ENCODE measurements at regions not wholly inside any gene's neighbourhood (a gene's known extent, or its start where the extent isn't known, plus 50 kb on each side); places are given as distances from the start of the nearest gene placed in this dataset.

DNA sequence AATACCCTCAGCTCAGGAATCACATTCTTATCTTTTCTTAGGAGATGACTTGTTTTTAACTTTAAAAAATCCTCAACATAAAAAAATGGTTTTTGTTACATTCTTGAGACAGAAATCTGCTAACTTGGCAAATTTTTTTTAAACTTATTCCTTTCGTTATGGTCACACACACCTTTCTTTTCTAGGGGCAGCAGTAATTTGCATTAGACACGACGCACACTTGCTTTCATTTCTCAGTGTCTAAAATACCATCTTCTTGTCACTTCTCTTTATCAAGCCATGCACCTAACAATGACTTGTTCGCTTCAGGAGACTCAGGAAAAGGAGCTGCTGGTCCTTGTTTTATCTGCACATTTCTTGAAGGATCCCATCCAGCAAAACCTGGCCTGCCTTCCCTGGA is 112.6 kb upstream of the TBL1X start:
- TF ChIP-seq, protein P1, sequence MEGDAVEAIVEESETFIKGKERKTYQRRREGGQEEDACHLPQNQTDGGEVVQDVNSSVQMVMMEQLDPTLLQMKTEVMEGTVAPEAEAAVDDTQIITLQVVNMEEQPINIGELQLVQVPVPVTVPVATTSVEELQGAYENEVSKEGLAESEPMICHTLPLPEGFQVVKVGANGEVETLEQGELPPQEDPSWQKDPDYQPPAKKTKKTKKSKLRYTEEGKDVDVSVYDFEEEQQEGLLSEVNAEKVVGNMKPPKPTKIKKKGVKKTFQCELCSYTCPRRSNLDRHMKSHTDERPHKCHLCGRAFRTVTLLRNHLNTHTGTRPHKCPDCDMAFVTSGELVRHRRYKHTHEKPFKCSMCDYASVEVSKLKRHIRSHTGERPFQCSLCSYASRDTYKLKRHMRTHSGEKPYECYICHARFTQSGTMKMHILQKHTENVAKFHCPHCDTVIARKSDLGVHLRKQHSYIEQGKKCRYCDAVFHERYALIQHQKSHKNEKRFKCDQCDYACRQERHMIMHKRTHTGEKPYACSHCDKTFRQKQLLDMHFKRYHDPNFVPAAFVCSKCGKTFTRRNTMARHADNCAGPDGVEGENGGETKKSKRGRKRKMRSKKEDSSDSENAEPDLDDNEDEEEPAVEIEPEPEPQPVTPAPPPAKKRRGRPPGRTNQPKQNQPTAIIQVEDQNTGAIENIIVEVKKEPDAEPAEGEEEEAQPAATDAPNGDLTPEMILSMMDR (tag by site-specific recombination; IDR thresholded peaks at IDR 0.05) = no peak
- TF ChIP-seq YY1 (tag by site-specific recombination; IDR thresholded peaks at IDR 0.05) = no peak
- TF ChIP-seq, protein P2, sequence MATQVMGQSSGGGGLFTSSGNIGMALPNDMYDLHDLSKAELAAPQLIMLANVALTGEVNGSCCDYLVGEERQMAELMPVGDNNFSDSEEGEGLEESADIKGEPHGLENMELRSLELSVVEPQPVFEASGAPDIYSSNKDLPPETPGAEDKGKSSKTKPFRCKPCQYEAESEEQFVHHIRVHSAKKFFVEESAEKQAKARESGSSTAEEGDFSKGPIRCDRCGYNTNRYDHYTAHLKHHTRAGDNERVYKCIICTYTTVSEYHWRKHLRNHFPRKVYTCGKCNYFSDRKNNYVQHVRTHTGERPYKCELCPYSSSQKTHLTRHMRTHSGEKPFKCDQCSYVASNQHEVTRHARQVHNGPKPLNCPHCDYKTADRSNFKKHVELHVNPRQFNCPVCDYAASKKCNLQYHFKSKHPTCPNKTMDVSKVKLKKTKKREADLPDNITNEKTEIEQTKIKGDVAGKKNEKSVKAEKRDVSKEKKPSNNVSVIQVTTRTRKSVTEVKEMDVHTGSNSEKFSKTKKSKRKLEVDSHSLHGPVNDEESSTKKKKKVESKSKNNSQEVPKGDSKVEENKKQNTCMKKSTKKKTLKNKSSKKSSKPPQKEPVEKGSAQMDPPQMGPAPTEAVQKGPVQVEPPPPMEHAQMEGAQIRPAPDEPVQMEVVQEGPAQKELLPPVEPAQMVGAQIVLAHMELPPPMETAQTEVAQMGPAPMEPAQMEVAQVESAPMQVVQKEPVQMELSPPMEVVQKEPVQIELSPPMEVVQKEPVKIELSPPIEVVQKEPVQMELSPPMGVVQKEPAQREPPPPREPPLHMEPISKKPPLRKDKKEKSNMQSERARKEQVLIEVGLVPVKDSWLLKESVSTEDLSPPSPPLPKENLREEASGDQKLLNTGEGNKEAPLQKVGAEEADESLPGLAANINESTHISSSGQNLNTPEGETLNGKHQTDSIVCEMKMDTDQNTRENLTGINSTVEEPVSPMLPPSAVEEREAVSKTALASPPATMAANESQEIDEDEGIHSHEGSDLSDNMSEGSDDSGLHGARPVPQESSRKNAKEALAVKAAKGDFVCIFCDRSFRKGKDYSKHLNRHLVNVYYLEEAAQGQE (tag by site-specific recombination; IDR thresholded peaks at IDR 0.05) = no peak
- TF ChIP-seq, protein P3, sequence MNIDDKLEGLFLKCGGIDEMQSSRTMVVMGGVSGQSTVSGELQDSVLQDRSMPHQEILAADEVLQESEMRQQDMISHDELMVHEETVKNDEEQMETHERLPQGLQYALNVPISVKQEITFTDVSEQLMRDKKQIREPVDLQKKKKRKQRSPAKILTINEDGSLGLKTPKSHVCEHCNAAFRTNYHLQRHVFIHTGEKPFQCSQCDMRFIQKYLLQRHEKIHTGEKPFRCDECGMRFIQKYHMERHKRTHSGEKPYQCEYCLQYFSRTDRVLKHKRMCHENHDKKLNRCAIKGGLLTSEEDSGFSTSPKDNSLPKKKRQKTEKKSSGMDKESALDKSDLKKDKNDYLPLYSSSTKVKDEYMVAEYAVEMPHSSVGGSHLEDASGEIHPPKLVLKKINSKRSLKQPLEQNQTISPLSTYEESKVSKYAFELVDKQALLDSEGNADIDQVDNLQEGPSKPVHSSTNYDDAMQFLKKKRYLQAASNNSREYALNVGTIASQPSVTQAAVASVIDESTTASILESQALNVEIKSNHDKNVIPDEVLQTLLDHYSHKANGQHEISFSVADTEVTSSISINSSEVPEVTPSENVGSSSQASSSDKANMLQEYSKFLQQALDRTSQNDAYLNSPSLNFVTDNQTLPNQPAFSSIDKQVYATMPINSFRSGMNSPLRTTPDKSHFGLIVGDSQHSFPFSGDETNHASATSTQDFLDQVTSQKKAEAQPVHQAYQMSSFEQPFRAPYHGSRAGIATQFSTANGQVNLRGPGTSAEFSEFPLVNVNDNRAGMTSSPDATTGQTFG (tag by site-specific recombination; IDR thresholded peaks at IDR 0.05; ENCODE audit: borderline replicate concordance) = no peak
- TF ChIP-seq ZNF132 (tag by site-specific recombination; IDR thresholded peaks at IDR 0.05; ENCODE audit: borderline replicate concordance) = no peak
- TF ChIP-seq, protein P4, sequence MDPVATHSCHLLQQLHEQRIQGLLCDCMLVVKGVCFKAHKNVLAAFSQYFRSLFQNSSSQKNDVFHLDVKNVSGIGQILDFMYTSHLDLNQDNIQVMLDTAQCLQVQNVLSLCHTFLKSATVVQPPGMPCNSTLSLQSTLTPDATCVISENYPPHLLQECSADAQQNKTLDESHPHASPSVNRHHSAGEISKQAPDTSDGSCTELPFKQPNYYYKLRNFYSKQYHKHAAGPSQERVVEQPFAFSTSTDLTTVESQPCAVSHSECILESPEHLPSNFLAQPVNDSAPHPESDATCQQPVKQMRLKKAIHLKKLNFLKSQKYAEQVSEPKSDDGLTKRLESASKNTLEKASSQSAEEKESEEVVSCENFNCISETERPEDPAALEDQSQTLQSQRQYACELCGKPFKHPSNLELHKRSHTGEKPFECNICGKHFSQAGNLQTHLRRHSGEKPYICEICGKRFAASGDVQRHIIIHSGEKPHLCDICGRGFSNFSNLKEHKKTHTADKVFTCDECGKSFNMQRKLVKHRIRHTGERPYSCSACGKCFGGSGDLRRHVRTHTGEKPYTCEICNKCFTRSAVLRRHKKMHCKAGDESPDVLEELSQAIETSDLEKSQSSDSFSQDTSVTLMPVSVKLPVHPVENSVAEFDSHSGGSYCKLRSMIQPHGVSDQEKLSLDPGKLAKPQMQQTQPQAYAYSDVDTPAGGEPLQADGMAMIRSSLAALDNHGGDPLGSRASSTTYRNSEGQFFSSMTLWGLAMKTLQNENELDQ (tag by site-specific recombination; IDR thresholded peaks at IDR 0.05; ENCODE audit: low read depth) = no peak
